Testis (tissue), 2 donors: ENCODE measurements at regions not wholly inside any gene's neighbourhood (a gene's known extent, or its start where the extent isn't known, plus 50 kb on each side); places are given as distances from the start of the nearest gene placed in this dataset.

Source experiments
- DNase-seq: peaks from one replicate; pipeline ENCODE4 v3.0.0-alpha.2; 2019
- H3K27ac ChIP-seq, 2 donors: fragments of 200-600 bp; sonication (generic); one replicate each; pipeline ENCODE4 v1.5.1; 2019
- H3K27me3 ChIP-seq: fragments of 200-600 bp; sonication (generic); one replicate; pipeline ENCODE4 v1.5.1; 2019
- H3K36me3 ChIP-seq: fragments of 200-600 bp; sonication (generic); one replicate; pipeline ENCODE4 v1.5.1; 2017; ENCODE audit warnings: low read depth; ENCODE audit errors: missing control alignments
- H3K4me1 ChIP-seq: fragments of 200-600 bp; sonication (generic); one replicate; pipeline ENCODE4 v1.5.1; 2019
- H3K4me3 ChIP-seq, 2 donors: fragments of 200-600 bp; sonication (generic); one replicate each; pipeline ENCODE4 v1.5.1; 2017 to 2019
- H3K9me3 ChIP-seq: fragments of 200-600 bp; sonication (generic); one replicate; pipeline ENCODE4 v1.5.1; 2017
- CTCF ChIP-seq, 3 experiments: fragments of 450-650 bp in 2 of 3; fragments of 200-600 bp in 1 of 3; sonication (generic) in 1 of 3; IDR thresholded peaks; one replicate each; pipeline ENCODE4 v1.5.1; 2016 to 2019; ENCODE audit warnings: antibody characterized with exemption in 3 of 3, mild to moderate bottlenecking in 2 of 3, moderate library complexity in 1 of 3
- POLR2A ChIP-seq: fragments of 450-650 bp; IDR thresholded peaks from one replicate; pipeline ENCODE4 v1.6.1; 2017; ENCODE audit warnings: antibody characterized with exemption, mild to moderate bottlenecking, moderate library complexity
- WGBS, 2 donors: methylation state at CpG; one replicate each; pipeline ENCODE4 v1.1.5; 2018; 5-methylcytosine and 5-hydroxymethylcytosine counted together
- intact Hi-C: fragments of 100-400 bp; cut with DNase I; formaldehyde crosslinking; loops from one replicate; pipeline ENCODE4 v1.15.1; 2023; ENCODE audit warnings: low total_unique reads

- WGBS, 2 donors: 86 to 91% methylated on average over 3 of the region's 3 CpGs
- TF ChIP-seq POLR2A (no peak), CTCF (IDR thresholded peaks at IDR 0.05) (no peak)
- H3K9me3 ChIP-seq: no peaks in the 10 kb centered on the region
- no peaks in the 10 kb centered on the region for H3K4me1 ChIP-seq
- intact Hi-C loops: no loop called here
- H3K36me3 ChIP-seq: no peaks in the 10 kb centered on the region
- no peak overlapping the region for H3K27ac ChIP-seq
- H3K4me3 ChIP-seq: no peak overlapping the region
- no peaks in the 10 kb centered on the region for H3K27me3 ChIP-seq
- no peak for DNase-seq
These were observed 314.2 kb downstream of the RAB28 start for GRCh38 chr4:13169731-13170525.

- intact Hi-C loops: no loop called here
- H3K36me3 ChIP-seq: no peaks in the 10 kb centered on the region
- 80 to 82% methylated on average over 2 of the region's 2 CpGs for WGBS, 2 donors
- no peak for DNase-seq
- H3K27me3 ChIP-seq: no peaks in the 10 kb centered on the region
- no peak for TF ChIP-seq POLR2A
- TF ChIP-seq CTCF (IDR thresholded peaks at IDR 0.05): no peak
- H3K4me3 ChIP-seq: no peak overlapping the region
- H3K27ac ChIP-seq: no peak overlapping the region
- H3K9me3 ChIP-seq: no peaks in the 10 kb centered on the region
- H3K4me1 ChIP-seq: no peaks in the 10 kb centered on the region
These were observed 315.8 kb downstream of the RAB28 start for GRCh38 chr4:13168326-13168725.

- 64 to 71% methylated on average over 2 of the region's 2 CpGs for WGBS, 2 donors
- intact Hi-C loops: no loop called here
- Histone ChIP-seq H3K27ac (no peak overlapping the region), H3K27me3 (no peaks in the 10 kb centered on the region), H3K4me3 (no peak overlapping the region), H3K4me1 (no peaks in the 10 kb centered on the region), H3K36me3 (no peaks in the 10 kb centered on the region), H3K9me3 (no peaks in the 10 kb centered on the region)
- TF ChIP-seq POLR2A (no peak), CTCF (IDR thresholded peaks at IDR 0.05) (no peak)
- no peak for DNase-seq
These were observed 317.9 kb downstream of the RAB28 start for GRCh38 chr4:13166214-13166613.

GRCh38 chr4:13164783-13165331 lies 319.3 kb downstream of the RAB28 start:
- Histone ChIP-seq H3K4me1 (no peaks in the 10 kb centered on the region), H3K4me3 (no peak overlapping the region), H3K9me3 (no peaks in the 10 kb centered on the region), H3K27me3 (no peaks in the 10 kb centered on the region), H3K36me3 (no peaks in the 10 kb centered on the region), H3K27ac (no peak overlapping the region)
- 90 to 92% methylated on average over 6 of the region's 6 CpGs for WGBS, 2 donors
- intact Hi-C loops: no loop called here
- no peak for TF ChIP-seq POLR2A
- TF ChIP-seq CTCF (IDR thresholded peaks at IDR 0.05): no peak
- DNase-seq: no peak

GRCh38 chr4:13162886-13163285 lies 321.3 kb downstream of the RAB28 start:
- DNase-seq: peak; percentile 14
- TF ChIP-seq POLR2A: no peak
- TF ChIP-seq CTCF (IDR thresholded peaks at IDR 0.05): no peak
- Histone ChIP-seq H3K27ac (no peak overlapping the region), H3K36me3 (no peaks in the 10 kb centered on the region), H3K4me1 (no peaks in the 10 kb centered on the region), H3K27me3 (no peaks in the 10 kb centered on the region), H3K9me3 (no peaks in the 10 kb centered on the region), H3K4me3 (no peak overlapping the region)
- intact Hi-C loops: no loop called here
- WGBS, 2 donors: 22 to 40% methylated on average over 5 of the region's 5 CpGs
